Astrocyte (in vitro differentiated cells and primary cell): ENCODE measurements at regions not wholly inside any gene's neighbourhood (a gene's known extent, or its start where the extent isn't known, plus 50 kb on each side); places are given as distances from the start of the nearest gene placed in this dataset.

Experiments
- DNase-seq: peaks from one replicate; pipeline ENCODE4 v3.0.0-alpha.2; 2010; ENCODE audit warnings: low read depth
- FAIRE-seq: peaks from 2 replicates; lab custom pipeline; 2011; peaks lifted over from hg19 to GRCh38; lab: Jason Lieb, UNC
- H2AFZ ChIP-seq: 2 replicates; pipeline ENCODE4 v1.6.0; 2012; ENCODE audit warnings: low read depth, low read length, inconsistent platforms
- H3K27ac ChIP-seq: 2 replicates; pipeline ENCODE4 v1.5.1; 2011; ENCODE audit warnings: low read depth, low read length, inconsistent platforms
- H3K27me3 ChIP-seq: 2 replicates; pipeline ENCODE4 v1.6.0; 2011; ENCODE audit warnings: low read length, inconsistent platforms; ENCODE audit not compliant: insufficient read depth
- H3K36me3 ChIP-seq: 2 replicates; pipeline ENCODE4 v1.5.1; 2011; ENCODE audit warnings: low read length, inconsistent platforms; ENCODE audit not compliant: insufficient read depth
- H3K4me1 ChIP-seq: 2 replicates; pipeline ENCODE4 v1.5.1; 2011; ENCODE audit warnings: low read length, inconsistent platforms; ENCODE audit not compliant: insufficient read depth
- H3K4me2 ChIP-seq: 2 replicates; pipeline ENCODE4 v1.6.0; 2012; ENCODE audit warnings: low read length, inconsistent platforms
- H3K4me3 ChIP-seq: 2 replicates; pipeline ENCODE4 v1.5.1; 2011; ENCODE audit warnings: low read depth, mild to moderate bottlenecking, low read length, inconsistent platforms; ENCODE audit not compliant: insufficient read depth
- H3K79me2 ChIP-seq: 2 replicates; pipeline ENCODE4 v1.6.0; 2012; ENCODE audit warnings: mild to moderate bottlenecking, low read length, inconsistent platforms; ENCODE audit not compliant: insufficient read depth
- H3K9ac ChIP-seq: 2 replicates; pipeline ENCODE4 v1.6.0; 2012; ENCODE audit warnings: mild to moderate bottlenecking, low read length, inconsistent platforms
- H3K9me3 ChIP-seq: 2 replicates; pipeline ENCODE4 v1.5.1; 2012; ENCODE audit warnings: low read depth, mild to moderate bottlenecking, low read length, inconsistent platforms; ENCODE audit not compliant: insufficient read depth
- H4K20me1 ChIP-seq: 2 replicates; pipeline ENCODE4 v1.6.0; 2012; ENCODE audit warnings: low read length, inconsistent platforms; ENCODE audit not compliant: insufficient read depth
- H3K27ac Mint-ChIP-seq: one replicate; pipeline ENCODE4 v1.8.0; 2021; ENCODE audit warnings: mild to moderate bottlenecking, mixed read lengths; ENCODE audit not compliant: unreplicated experiment
- H3K27me3 Mint-ChIP-seq: one replicate; pipeline ENCODE4 v1.8.0; 2021; ENCODE audit warnings: low read depth, mixed read lengths; ENCODE audit not compliant: unreplicated experiment
- H3K36me3 Mint-ChIP-seq: one replicate; pipeline ENCODE4 v1.8.0; 2021; ENCODE audit warnings: low read depth, mixed read lengths; ENCODE audit not compliant: unreplicated experiment
- H3K4me1 Mint-ChIP-seq: one replicate; pipeline ENCODE4 v1.8.0; 2021; ENCODE audit warnings: low read depth, mixed read lengths; ENCODE audit not compliant: unreplicated experiment
- H3K4me3 Mint-ChIP-seq: one replicate; pipeline ENCODE4 v1.8.0; 2021; ENCODE audit warnings: mild to moderate bottlenecking, moderate library complexity, mixed read lengths; ENCODE audit not compliant: unreplicated experiment
- H3K9me3 Mint-ChIP-seq: one replicate; pipeline ENCODE4 v1.8.0; 2021; ENCODE audit warnings: mild to moderate bottlenecking, mixed read lengths; ENCODE audit not compliant: unreplicated experiment
- CTCF ChIP-seq: IDR thresholded peaks from 2 replicates; pipeline ENCODE4 v1.5.1; 2011; ENCODE audit warnings: low read depth, mild to moderate bottlenecking, inconsistent platforms, low read length, moderate library complexity; ENCODE audit not compliant: insufficient read depth
- EZH2 ChIP-seq: IDR thresholded peaks from 2 replicates; pipeline ENCODE4 v1.6.1; 2012; ENCODE audit warnings: mild to moderate bottlenecking, low read length, inconsistent platforms; ENCODE audit not compliant: insufficient read depth

GRCh38 chr2:183926433-183926832 lies 671.9 kb upstream of the ZNF804A start:
- Mint-ChIP-seq H3K4me3 (no peak overlapping the region), H3K27ac (no peak overlapping the region), H3K27me3 (no peaks in the 10 kb centered on the region), H3K9me3 (no peaks in the 10 kb centered on the region), H3K36me3 (no peaks in the 10 kb centered on the region), H3K4me1 (peaks cover 13% of the 10 kb centered on the region)
- no peaks in the 10 kb centered on the region for H3K79me2 ChIP-seq
- no peak for FAIRE-seq
- H3K36me3 ChIP-seq: no peaks in the 10 kb centered on the region
- H3K4me1 ChIP-seq: no peaks in the 10 kb centered on the region
- TF ChIP-seq CTCF (no peak), EZH2 (no peak)
- H3K4me2 ChIP-seq: no peak overlapping the region
- H3K27me3 ChIP-seq: no peaks in the 10 kb centered on the region
- no peak overlapping the region for H3K27ac ChIP-seq
- H2AFZ ChIP-seq: no peak overlapping the region
- no peaks in the 10 kb centered on the region for H3K9me3 ChIP-seq
- H4K20me1 ChIP-seq: no peaks in the 10 kb centered on the region
- no peak for DNase-seq
- no peak overlapping the region for H3K4me3 ChIP-seq
- no peak overlapping the region for H3K9ac ChIP-seq

- peaks cover 13% of the 10 kb centered on the region for H3K4me1 Mint-ChIP-seq
- no peak overlapping the region for H3K4me3 ChIP-seq
- H3K4me2 ChIP-seq: peak overlapping the region; percentile 13
- DNase-seq (peak; percentile 78), FAIRE-seq (no peak)
- H4K20me1 ChIP-seq: no peaks in the 10 kb centered on the region
- TF ChIP-seq EZH2 (no peak), CTCF (no peak)
- H3K9me3 ChIP-seq: no peaks in the 10 kb centered on the region
- H3K4me3 Mint-ChIP-seq: peak overlapping the region; percentile 23
- H2AFZ ChIP-seq: no peak overlapping the region
- H3K36me3 Mint-ChIP-seq: no peaks in the 10 kb centered on the region
- H3K27me3 ChIP-seq: no peaks in the 10 kb centered on the region
- H3K36me3 ChIP-seq: no peaks in the 10 kb centered on the region
- H3K79me2 ChIP-seq: no peaks in the 10 kb centered on the region
- peak overlapping the region; percentile 50 for H3K27ac ChIP-seq
- peak overlapping the region; percentile 74 for H3K27ac Mint-ChIP-seq
- H3K9ac ChIP-seq: peak overlapping the region; percentile 10
- no peaks in the 10 kb centered on the region for H3K27me3 Mint-ChIP-seq
- no peaks in the 10 kb centered on the region for H3K4me1 ChIP-seq
- no peaks in the 10 kb centered on the region for H3K9me3 Mint-ChIP-seq
Measured at GRCh38 chr2:183927406-183928325, 670.7 kb upstream of the ZNF804A start.

GRCh38 chr2:183935005-183935404 lies 663.3 kb upstream of the ZNF804A start:
- Histone ChIP-seq H3K9me3 (no peaks in the 10 kb centered on the region), H4K20me1 (no peaks in the 10 kb centered on the region), H3K36me3 (no peaks in the 10 kb centered on the region), H3K4me2 (no peak overlapping the region), H2AFZ (no peak overlapping the region), H3K27ac (no peak overlapping the region), H3K79me2 (no peaks in the 10 kb centered on the region), H3K9ac (no peak overlapping the region), H3K27me3 (no peaks in the 10 kb centered on the region), H3K4me3 (no peak overlapping the region), H3K4me1 (no peaks in the 10 kb centered on the region)
- H3K9me3 Mint-ChIP-seq: no peaks in the 10 kb centered on the region
- H3K4me1 Mint-ChIP-seq: no peaks in the 10 kb centered on the region
- no peaks in the 10 kb centered on the region for H3K36me3 Mint-ChIP-seq
- DNase-seq (no peak), FAIRE-seq (no peak)
- TF ChIP-seq CTCF (no peak), EZH2 (no peak)
- no peak overlapping the region for H3K4me3 Mint-ChIP-seq
- H3K27ac Mint-ChIP-seq: no peak overlapping the region
- H3K27me3 Mint-ChIP-seq: no peaks in the 10 kb centered on the region
